Esophagus squamous epithelium (tissue), 4 donors: ENCODE measurements at regions not wholly inside any gene's neighbourhood (a gene's known extent, or its start where the extent isn't known, plus 50 kb on each side); places are given as distances from the start of the nearest gene placed in this dataset.

Source experiments
- CTCF ChIP-seq, 6 experiments: fragments of 450-650 bp in 4 of 6; fragments of 200-600 bp in 2 of 6; sonication (generic) in 2 of 6; IDR thresholded peaks; one replicate each; pipeline ENCODE4 v1.5.1; 2016 to 2019; ENCODE audit warnings: antibody characterized with exemption in 6 of 6, mild to moderate bottlenecking in 4 of 6, moderate library complexity in 4 of 6
- POLR2A ChIP-seq, 4 donors: fragments of 450-650 bp; IDR thresholded peaks; one replicate each; pipeline ENCODE4 v1.6.1; 2017; ENCODE audit warnings: antibody characterized with exemption in 4 of 4, mild to moderate bottlenecking in 4 of 4, moderate library complexity in 3 of 4

GRCh38 chr6:101232961-101233360 is 160.5 kb upstream of the GRIK2 start:
- TF ChIP-seq CTCF (IDR thresholded peaks at IDR 0.05) (no peak), POLR2A (IDR thresholded peaks at IDR 0.05) (no peak)
